GM21526 (cell line): ENCODE measurements at regions not wholly inside any gene's neighbourhood (a gene's known extent, or its start where the extent isn't known, plus 50 kb on each side); places are given as distances from the start of the nearest gene placed in this dataset.
"Not testable (repeated sequence)": the region's sequence is repeated elsewhere in the genome, so short reads cannot be mapped to it uniquely, and the experiment has no call there.

ENCODE experiments used
- ATAC-seq: cut with Tn5 transposase; IDR thresholded peaks from one replicate; pipeline ENCODE4 v1.9.1; 2021; ENCODE audit warnings: moderate library complexity; ENCODE audit not compliant: unreplicated experiment, low FRiP score

DNA sequence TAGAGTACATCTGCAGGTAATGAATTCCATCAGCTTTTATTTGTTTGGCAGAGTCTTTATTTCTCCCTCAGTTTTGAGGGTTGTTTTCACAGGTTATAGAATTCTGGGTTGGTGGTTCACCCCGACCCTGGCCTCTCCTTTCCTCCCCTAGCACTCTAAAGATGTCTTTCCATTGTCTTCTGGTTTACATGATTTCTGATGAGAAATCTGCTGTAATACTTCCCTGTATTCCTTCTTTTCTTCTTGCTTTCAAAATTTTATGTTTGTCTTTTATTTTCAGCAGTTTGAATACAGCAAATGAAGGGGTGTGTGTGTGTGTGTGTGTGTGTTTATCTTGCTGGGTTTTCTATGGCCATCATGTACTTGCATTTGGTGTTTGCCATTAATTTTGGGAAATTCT lies 312.0 kb upstream of the RPS23 start:
- no peak for ATAC-seq

DNA sequence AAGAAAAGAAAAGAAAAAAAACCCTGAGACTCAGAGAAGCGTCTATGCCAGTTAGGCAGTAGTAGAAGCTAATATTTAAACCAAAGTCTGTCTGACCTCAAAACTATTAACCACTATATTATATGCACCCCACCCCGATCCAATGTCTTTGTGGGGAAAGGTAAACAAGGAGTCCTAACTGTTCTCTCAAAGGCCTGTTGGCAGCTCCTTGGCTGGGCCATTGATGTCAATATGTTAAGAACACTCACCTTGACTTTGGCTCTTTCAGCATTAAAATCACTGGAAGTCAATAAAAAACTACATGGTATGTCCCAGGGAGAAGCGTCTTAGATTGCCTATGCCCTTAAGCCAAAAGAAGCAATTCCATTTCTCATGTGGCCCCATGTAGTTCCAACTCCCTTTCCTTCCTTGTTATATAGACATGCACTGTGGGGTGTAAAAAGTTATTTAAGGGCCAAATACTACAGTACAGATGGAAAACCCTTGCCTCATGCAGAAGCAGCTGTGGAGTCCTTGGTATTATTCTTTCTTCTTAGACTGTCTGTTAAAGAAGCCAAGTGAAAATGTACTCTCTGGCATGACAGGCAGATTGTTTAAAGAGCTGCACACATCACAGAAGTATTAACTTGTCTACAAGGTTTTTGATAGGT lies 308.6 kb upstream of the RPS23 start:
- no peak for ATAC-seq

DNA sequence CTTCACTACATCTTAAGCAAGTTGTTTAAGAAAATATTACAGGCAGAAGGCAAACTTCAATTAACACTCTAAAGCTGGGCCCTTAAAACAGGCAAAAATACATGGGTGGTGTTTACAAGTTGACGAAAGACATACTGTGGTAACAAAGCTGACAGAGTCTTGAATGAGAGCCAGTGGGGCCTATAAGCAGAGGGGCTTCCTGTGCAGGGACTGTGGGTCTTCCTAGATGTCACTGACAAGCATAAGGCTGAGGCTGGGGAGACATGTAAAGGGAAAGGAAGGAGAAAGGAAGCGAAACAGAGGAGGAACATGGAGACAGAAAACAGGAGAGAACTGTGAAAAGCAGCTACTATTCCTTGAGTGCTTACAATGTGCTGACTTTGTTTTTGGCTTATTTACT lies 308.0 kb upstream of the RPS23 start:
- no peak for ATAC-seq

DNA sequence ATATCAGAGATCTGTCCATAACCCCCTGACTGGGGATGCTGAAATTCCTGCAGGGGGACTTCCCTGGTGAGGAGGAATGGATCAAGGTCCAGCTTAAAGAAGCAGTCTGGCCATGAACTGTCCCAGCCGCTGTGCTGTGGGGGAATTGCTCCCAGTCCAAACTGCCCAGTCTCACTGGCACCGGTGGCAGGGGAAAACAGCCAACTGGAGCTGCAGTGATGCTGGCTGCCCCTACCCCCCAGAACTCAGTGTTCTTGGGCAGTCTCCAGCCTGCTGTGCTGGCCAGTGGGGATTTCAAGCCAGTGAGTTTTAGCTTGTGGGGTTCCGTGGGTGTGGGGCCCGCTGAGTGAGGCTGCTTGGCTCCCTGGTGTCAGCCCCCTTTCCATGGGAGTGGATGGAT lies 306.5 kb upstream of the RPS23 start:
- ATAC-seq, result no peak

DNA sequence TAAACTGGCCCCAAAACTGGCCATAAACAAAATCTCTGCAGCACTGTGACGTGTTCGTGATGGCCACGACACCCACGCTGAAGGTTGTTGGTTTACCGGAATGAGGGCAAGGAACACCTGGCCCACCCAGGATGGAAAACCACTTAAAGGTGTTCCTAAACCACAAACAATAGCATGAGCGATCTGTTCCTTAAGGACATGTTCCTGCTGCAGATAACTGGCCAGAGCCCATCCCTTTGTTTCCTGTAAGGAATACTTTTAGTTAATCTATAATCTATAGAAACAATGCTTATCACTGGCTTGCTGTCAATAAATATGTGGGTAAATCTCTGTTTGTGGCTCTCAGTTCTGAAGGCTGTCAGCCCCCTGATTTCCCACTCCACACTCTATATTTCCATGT lies 305.2 kb upstream of the RPS23 start:
- not testable (repeated sequence) for ATAC-seq

DNA sequence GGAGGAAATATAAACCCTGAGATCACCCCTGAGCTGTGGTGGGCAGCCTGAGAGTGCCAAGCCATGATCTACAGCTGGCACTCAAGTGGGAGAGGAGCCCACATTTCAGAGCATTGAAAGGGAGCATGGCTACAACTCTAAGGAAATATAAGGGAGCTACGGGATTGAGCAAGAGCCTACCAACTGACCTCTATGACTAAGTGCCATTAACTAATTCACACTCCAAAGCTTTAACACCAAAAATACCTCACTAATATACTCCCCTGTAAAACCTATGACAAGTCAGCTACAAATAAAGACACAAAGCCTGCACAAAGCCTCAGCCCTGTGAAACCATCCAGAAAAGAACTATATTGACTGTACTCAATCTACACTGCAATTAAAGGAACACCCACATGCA lies 286.8 kb upstream of the RPS23 start:
- ATAC-seq, result no peak

DNA sequence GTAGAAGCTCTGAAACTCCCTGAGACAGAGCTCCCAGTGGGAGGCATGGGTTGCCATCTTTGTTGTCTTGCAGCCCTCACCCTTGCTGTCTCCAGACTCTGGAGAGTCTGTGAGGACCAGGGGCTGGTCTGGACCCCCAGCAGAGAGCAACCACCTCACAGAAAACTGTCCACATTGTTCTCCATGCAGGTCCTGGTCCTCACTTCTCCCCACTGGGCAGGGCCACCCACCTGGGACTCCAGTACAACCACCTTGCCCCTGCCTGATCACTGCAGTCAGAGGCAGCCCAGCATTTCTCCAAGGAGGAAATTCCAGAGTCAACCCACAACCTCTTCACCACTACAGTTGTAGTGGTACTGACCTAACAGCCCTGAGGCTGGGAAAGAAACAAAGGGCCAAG lies 285.6 kb upstream of the RPS23 start:
- ATAC-seq, result no peak

DNA sequence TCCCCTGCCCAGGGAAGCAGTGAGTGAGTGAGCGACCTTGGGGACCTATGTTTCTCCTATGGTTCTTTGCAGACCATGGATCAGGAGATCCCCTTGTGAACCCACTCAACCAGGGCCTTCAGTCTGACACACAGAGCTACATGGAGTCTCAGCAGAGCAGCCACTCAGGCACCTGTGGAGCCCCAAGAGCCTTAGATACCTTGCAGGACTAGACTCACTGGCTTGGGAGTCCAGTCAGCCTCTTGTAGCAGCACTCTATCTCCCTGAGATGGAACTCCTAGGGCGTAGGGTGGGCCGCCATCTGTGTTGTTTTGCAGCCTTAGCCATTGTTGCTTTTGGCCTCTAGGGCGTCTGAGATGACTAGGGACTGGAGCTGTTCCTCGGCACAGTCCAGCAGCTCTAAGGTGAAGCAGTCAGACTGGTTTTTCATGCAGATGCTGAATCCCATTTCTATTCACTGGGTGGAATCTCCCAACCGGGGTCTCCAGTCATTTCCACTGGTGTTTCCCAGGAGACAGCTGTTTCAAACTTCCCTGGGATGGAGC lies 284.6 kb upstream of the RPS23 start:
- ATAC-seq, result no peak

DNA sequence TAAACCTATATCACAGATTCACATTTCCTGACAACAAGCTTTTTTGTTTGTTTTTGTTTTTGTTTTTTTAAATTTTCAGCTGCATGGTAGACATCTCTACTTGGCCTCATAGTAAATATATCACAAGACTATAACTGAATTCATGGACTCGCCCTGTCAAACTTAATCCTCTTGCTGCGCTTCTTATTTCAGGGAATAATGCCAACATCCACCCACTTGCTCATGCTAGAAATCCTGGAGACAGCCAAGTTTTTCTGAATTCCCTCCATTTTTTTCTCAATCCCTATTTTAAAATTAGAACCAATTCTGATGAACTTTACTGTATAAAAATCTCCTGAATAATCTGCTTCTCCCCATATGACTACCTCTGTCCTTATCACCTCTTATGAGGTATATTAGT lies 283.6 kb upstream of the RPS23 start:
- no peak for ATAC-seq

DNA sequence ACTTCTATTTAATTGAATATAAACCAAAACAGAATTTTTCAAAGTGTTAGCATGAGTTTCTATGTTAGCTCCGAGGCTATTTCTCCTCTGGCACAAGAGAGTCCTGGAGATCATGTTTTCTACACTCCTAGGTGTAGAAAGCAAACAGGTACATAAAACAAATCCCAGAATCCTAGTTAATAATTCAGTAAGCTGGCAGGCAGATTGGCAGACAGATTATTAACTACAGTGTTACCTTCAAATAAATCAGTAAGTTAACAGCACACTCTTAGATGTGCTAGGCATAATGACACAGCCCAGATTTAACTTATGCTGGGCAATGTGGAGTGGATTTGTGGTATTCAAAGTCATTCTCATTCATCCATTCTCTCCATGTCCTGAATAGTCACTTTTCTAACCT lies 282.8 kb upstream of the RPS23 start:
- ATAC-seq, result no peak

DNA sequence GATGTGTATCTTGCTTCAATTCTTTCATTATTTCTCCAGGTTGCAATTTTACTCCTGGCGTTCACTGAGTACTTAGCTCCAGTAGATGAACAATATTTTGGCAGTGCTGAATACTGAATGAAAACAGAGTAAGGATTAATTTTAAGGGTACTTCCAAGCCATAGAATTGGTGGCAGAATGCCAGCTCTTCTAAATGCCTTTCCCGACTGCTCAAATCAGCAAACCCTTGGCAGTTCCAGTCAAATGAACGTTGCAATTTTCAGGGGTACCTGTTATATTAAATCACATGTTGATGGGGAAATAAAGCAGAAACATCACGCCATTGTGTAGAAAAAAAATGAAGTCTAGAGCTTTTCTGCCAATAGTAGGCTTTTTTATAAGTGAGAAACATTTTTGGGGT lies 282.4 kb upstream of the RPS23 start:
- no peak for ATAC-seq

DNA sequence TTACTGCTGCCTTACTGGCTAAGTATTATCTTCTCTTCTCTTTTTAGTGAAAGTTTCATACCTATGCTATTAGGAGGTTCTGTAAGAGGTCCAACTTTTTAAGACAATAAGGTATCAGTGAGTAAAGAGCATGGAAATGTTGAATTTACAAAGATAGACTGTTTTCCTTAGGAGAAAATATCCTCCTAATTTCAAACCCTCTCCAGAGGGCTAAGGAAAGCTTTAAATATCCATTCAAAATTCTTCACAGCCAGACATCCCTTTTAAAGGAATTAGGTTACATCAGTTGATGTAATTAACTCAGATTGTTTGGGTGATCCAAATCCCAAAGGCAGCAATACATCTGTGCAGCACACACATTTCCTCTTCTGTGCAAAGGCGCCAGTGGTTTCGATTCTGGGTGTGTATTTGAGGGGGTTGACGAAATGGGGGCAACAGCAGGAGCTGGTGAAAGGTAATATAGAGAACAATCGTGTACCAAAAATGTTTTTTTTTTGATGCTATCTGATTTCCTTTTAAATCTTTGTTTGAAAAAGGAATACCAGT lies 273.8 kb upstream of the RPS23 start:
- no peak for ATAC-seq

DNA sequence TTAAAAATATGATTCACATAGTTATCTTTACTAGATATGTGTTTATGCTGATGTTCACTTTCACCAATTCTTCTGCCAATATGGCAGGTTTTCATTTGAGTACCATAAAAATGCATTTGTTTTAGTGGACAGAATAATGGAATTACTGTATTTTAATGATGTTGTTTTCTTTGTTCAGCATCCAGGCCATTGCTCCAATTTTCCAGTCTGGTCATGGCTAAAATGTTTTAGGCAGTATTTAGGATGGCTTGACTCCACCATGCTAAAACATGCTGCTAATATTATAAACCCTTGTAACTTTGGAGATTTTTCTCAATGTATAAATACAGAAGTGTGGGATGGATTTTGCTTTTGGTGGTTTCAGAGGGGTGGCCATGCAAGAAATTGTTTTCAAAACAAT lies 273.0 kb upstream of the RPS23 start:
- ATAC-seq, result no peak

DNA sequence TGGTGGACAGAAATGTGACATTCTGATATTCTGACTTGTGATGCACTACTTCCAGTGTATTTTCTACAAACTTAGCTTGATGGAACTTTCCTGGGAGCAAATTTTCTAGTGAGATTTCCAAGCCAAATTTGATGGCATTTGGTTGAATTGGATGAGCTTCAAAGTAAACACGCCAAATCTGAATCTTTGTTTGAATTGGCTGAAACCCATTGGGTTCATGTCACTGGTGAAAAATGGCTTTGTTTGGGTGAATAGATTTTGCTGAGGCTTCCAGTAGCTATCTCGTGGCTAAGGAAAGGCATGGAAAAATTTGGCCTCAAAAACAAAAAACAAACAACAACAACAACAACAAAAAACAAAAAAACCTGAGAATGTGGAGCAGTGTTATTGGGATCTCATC lies 271.1 kb upstream of the RPS23 start:
- no peak for ATAC-seq

DNA sequence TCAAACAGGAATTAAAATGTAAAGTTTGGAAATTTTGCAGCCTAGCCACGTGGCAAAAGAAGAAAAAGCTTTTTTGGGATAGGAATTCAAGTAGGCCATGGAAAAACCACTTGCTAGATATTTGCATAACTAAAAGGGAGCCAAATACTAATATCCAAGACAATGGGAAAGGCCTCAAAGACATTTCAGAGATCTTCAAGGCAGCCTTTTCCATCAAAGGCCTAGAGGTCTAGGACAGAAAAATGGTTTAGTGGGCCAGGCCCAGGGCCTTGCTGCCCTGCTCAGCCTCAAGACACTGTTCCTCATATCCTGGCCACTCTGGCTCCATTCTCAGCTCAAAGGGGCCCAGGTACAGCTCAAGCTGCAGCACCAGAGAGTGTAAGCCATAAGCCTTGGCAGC lies 265.9 kb upstream of the RPS23 start:
- ATAC-seq, result no peak

DNA sequence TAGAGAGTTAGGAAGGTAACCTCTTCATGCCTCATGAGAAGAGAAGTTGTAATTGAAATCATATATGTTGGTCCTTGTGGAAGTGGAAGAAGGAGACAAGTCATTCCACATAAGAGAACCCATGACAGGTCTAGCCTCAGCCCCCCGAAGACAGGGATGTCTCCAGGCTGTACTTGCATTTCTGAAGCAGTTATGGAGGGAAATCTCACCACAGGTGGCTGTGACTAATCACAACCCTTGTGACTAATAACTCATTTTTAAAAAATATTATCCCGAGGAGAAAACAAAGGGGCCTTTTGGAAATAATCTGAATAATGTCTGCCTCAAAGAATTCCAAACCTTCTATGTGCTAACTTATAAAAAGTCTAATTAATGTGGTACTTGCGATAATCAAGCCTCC lies 262.1 kb upstream of the RPS23 start:
- ATAC-seq, result no peak

DNA sequence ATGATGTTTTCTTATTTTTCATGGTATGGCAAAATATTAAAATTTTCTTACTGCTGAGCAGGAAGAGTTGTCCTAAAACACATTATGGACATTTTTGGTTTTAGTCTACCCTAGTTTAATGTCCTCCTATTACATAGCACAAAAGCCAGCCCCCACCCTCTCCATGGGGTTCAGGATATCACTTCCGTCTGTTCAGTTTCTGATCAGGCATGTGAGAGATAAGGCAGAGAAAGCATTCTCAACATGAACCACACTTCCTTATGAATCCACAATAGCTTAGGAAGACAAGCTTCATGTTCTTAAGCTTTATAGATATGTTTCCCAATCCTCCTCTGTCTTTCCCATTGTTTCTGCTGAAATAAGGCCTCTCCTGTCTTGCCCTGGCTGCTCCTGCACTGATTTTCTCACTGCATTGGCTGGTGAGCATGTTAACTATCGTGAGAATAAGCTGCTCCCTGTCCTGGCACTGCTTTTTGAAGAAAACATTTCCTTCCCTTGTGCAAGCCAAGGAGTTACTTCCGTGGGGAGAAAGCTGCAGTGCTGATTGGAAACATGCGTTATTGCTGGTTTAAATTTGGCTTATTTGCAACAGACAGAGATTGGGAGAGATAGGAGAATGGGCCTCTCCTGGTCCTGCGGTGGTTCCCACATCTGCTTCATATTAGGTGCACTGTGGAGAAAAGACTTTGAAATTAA lies 260.3 kb upstream of the RPS23 start:
- no peak for ATAC-seq

DNA sequence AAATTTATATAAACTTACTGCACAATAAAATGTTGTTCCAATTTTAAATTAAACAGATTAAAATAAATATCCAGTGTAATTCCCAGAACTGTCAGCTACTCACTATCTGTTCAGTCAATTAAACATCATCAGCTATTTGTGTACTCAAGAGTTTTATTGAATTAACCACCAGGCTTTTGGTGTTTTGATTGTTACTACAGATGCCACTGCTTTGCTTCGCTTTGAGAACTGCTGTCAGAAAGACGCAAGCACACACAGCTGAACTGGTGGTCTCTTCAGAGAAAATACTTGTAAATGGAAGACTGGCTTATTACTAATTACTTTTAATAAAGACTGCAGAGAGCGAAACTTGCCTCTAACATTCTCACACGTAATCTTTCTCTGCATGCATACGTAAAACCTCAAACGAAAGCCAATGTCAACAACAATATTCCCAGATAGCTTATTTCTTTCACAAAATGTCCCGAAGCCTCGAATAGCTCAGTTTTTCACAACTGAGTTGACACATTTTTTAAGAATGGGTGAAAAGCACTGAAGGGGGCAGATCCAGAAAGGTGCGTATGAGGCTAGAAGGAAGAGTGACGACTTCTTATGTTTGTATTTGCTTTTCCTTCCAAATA lies 259.6 kb upstream of the RPS23 start:
- ATAC-seq, result no peak

DNA sequence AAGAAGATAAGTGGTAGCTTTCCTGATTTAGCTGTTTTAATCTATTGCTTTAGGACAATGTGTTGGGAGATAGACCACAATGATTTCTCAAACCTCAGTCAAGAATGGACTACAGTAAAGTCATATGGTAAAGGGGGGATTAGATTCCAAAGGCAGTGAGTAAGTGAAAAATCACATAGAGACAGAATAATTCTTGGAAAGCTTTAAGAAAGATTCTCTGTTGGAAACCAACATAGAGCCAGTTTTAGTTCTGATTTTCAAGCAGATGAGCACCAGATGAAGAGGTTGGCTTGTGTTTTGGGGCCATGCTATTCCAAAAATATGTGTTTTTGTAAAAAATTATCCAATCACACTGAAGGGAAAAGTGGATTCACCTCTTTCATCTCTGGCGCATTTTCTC lies 256.8 kb upstream of the RPS23 start:
- no peak for ATAC-seq

DNA sequence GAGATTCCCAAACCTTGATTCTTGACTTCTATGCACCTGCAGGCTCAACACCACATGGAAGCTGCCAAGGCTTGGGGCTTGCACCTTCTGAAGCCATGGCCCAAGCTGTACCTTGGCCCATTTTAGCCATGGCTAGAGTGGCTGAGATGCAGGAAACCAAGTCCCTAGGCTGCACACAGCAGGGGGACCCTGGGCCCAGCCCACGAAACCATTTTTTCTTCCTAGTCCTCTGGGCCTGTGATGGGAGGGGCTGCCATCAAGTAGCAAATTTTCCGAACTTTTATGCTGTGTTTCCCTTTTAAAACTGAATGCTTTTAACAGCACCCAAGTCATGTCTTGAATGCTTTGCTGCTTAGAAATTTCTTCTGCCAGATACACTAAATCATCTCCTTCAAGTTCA lies 253.9 kb upstream of the RPS23 start:
- not testable (repeated sequence) for ATAC-seq

DNA sequence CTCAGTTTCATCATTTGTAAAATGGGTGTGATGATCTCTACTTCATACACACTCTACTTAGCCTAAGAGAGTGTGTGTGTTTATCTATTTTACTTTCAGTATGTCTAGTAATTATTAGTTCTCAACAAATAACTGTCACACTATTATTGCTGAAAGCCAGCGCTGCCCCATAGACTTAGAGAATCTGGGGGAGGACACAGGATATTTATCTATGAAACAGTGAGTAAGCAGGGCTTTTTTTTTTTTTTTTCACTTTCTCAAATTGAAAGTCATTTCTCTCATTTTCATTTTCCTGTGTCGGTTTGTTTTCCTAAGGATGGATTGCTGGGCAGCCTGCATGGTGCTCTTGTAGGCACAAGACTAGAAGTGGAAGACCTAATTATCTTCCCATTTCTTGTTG lies 248.4 kb upstream of the RPS23 start:
- ATAC-seq, result no peak

DNA sequence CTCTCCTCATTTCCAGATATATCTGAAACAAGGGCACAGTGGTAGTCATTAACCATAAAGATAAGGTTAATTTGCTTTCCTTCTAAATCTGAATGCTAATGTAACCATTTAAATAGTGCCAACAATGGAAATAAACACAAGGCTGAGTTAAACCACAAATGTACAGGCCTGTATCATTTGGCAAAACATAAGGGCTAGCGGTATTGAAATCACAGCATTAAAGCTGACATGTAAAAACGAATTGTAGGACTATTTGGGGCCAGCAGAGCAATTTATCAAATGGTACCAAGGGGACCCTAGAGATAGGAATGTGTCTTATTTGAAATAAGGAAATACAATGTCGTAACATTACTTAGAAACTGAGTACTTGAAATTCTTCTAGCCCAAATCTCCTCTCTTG lies 247.5 kb upstream of the RPS23 start:
- no peak for ATAC-seq
